ENCODE measurements at regions not wholly inside any gene's neighbourhood (a gene's known extent, or its start where the extent isn't known, plus 50 kb on each side); places are given as distances from the start of the nearest gene placed in this dataset.

- H3F3A ChIP-seq (ENCODE audit: control insufficient read depth, insufficient read depth): no peaks in the 10 kb centered on the region
- no peaks in the 10 kb centered on the region for H3K9me2 ChIP-seq (replicated peaks; ENCODE audit: control insufficient read depth, low read length)
- no peaks in the 10 kb centered on the region for H3K4me1 ChIP-seq (ENCODE audit: control insufficient read depth, low read length)
- H3K4me3 ChIP-seq (ENCODE audit: low read length): no peak overlapping the region
- H3K27ac ChIP-seq (ENCODE audit: low read depth, low read length): no peak overlapping the region
- no peaks in the 10 kb centered on the region for H3K36me3 ChIP-seq (ENCODE audit: control insufficient read depth, low read length)
- H3K79me2 ChIP-seq (ENCODE audit: control insufficient read depth, low read length): no peaks in the 10 kb centered on the region
- H3K9me3 ChIP-seq (ENCODE audit: control insufficient read depth, insufficient read depth, low read length): no peaks in the 10 kb centered on the region
- no peaks in the 10 kb centered on the region; the same call in 1 of the 2 replicates for H3K27me3 ChIP-seq (ENCODE audit: control insufficient read depth, low read length)
- no peaks in the 10 kb centered on the region for H4K20me1 ChIP-seq (ENCODE audit: control insufficient read depth, insufficient read depth, low read depth, low read length)
- TF ChIP-seq EZH2phosphoT487 (IDR thresholded peaks at IDR 0.05; ENCODE audit: borderline replicate concordance, low read length) (no peak), CTCF (IDR thresholded peaks at IDR 0.05; ENCODE audit: low read depth, low read length, poor library complexity, severe bottlenecking) (peak; percentile 52)
- H3K4me2 ChIP-seq (ENCODE audit: low read length): no peak overlapping the region
These were observed 239.3 kb upstream of the GRIN3A start for GRCh38 chr9:101977614-101978210.

- no peaks in the 10 kb centered on the region; the same call in 1 of the 2 replicates for H3K27me3 ChIP-seq (ENCODE audit: control insufficient read depth, low read length)
- H3K27ac ChIP-seq (ENCODE audit: low read depth, low read length): no peak overlapping the region
- no peak overlapping the region for H3K4me2 ChIP-seq (ENCODE audit: low read length)
- no peaks in the 10 kb centered on the region for H3K4me1 ChIP-seq (ENCODE audit: control insufficient read depth, low read length)
- H3K36me3 ChIP-seq (ENCODE audit: control insufficient read depth, low read length): no peaks in the 10 kb centered on the region
- no peaks in the 10 kb centered on the region for H3K9me3 ChIP-seq (ENCODE audit: control insufficient read depth, insufficient read depth, low read length)
- no peaks in the 10 kb centered on the region for H3F3A ChIP-seq (ENCODE audit: control insufficient read depth, insufficient read depth)
- no peaks in the 10 kb centered on the region for H3K79me2 ChIP-seq (ENCODE audit: control insufficient read depth, low read length)
- no peaks in the 10 kb centered on the region for H4K20me1 ChIP-seq (ENCODE audit: control insufficient read depth, insufficient read depth, low read depth, low read length)
- H3K4me3 ChIP-seq (ENCODE audit: low read length): no peak overlapping the region
- H3K9me2 ChIP-seq (replicated peaks; ENCODE audit: control insufficient read depth, low read length): no peaks in the 10 kb centered on the region
- TF ChIP-seq EZH2phosphoT487 (IDR thresholded peaks at IDR 0.05; ENCODE audit: borderline replicate concordance, low read length) (no peak), CTCF (IDR thresholded peaks at IDR 0.05; ENCODE audit: low read depth, low read length, poor library complexity, severe bottlenecking) (no peak)
These were observed 232.2 kb upstream of the GRIN3A start for GRCh38 chr9:101970609-101971008.

- no peak overlapping the region for H3K4me3 ChIP-seq (ENCODE audit: low read length)
- no peaks in the 10 kb centered on the region for H3K9me2 ChIP-seq (replicated peaks; ENCODE audit: control insufficient read depth, low read length)
- no peaks in the 10 kb centered on the region for H3F3A ChIP-seq (ENCODE audit: control insufficient read depth, insufficient read depth)
- H4K20me1 ChIP-seq (ENCODE audit: control insufficient read depth, insufficient read depth, low read depth, low read length): no peaks in the 10 kb centered on the region
- no peaks in the 10 kb centered on the region for H3K79me2 ChIP-seq (ENCODE audit: control insufficient read depth, low read length)
- H3K4me2 ChIP-seq (ENCODE audit: low read length): no peak overlapping the region
- no peak for TF ChIP-seq CTCF (IDR thresholded peaks at IDR 0.05; ENCODE audit: low read depth, low read length, poor library complexity, severe bottlenecking)
- TF ChIP-seq EZH2phosphoT487 (IDR thresholded peaks at IDR 0.05; ENCODE audit: borderline replicate concordance, low read length): no peak
- H3K27ac ChIP-seq (ENCODE audit: low read depth, low read length): no peak overlapping the region
- H3K4me1 ChIP-seq (ENCODE audit: control insufficient read depth, low read length): no peaks in the 10 kb centered on the region
- no peaks in the 10 kb centered on the region for H3K9me3 ChIP-seq (ENCODE audit: control insufficient read depth, insufficient read depth, low read length)
- H3K36me3 ChIP-seq (ENCODE audit: control insufficient read depth, low read length): no peaks in the 10 kb centered on the region
- H3K27me3 ChIP-seq (ENCODE audit: control insufficient read depth, low read length): no peaks in the 10 kb centered on the region
These were observed 229.9 kb upstream of the GRIN3A start for GRCh38 chr9:101968392-101968791.

Measured in DOHH2 (cell line).